ENCODE measurements at regions not wholly inside any gene's neighbourhood (a gene's known extent, or its start where the extent isn't known, plus 50 kb on each side); places are given as distances from the start of the nearest gene placed in this dataset.

- TF ChIP-seq CTCF (IDR thresholded peaks at IDR 0.05 in 2 of 3, conservative IDR thresholded peaks at IDR 0.05 in 1 of 3; ENCODE audit: borderline replicate concordance in 1 of 3, insufficient read depth in 1 of 3, low read depth in 2 of 3, low read length in 2 of 3): no peak
- TF ChIP-seq SRF (IDR thresholded peaks at IDR 0.05; ENCODE audit: low read depth): no peak
- no peak for TF ChIP-seq POLR2AphosphoS5 (IDR thresholded peaks at IDR 0.05; ENCODE audit: low read depth, low read length)
- no peak for TF ChIP-seq JUND (IDR thresholded peaks at IDR 0.05)
- no peak for TF ChIP-seq EGR1 (IDR thresholded peaks at IDR 0.05; ENCODE audit: low read depth)
- TF ChIP-seq EZH2phosphoT487 (IDR thresholded peaks at IDR 0.05; ENCODE audit: borderline replicate concordance): no peak
- no peak for TF ChIP-seq EZH2 (IDR thresholded peaks at IDR 0.05)
- TF ChIP-seq FOSL1 (IDR thresholded peaks at IDR 0.05; ENCODE audit: low read depth): no peak
- TF ChIP-seq ZNF274 (IDR thresholded peaks at IDR 0.05; ENCODE audit: low read depth, low read length): no peak
- TF ChIP-seq ZFX (IDR thresholded peaks at IDR 0.05): no peak
- TF ChIP-seq MAX (IDR thresholded peaks at IDR 0.05): no peak
- TF ChIP-seq POLR2A (IDR thresholded peaks at IDR 0.05; ENCODE audit: borderline replicate concordance, extremely low read depth, insufficient read depth, insufficient read length): no peak
These were observed 562.3 kb upstream of the BTBD3 start (continued) for GRCh38 chr20:11355345-11355744.

- no peak overlapping the region for H3K27ac ChIP-seq (ENCODE audit: low read depth, low read length)
- no peak overlapping the region for H3K4me3 ChIP-seq (replicated peaks in 1 of 2; ENCODE audit: low read depth in 1 of 2, low read length in 2 of 2)
- H3K27me3 ChIP-seq (ENCODE audit: insufficient read depth, low read length): no peaks in the 10 kb centered on the region
- DNase-seq (ENCODE audit: low read depth, low spot score): no peak
- no peaks in the 10 kb centered on the region for H3K9me3 ChIP-seq (ENCODE audit: control insufficient read depth in 1 of 2, insufficient read depth in 1 of 2, low read depth in 1 of 2, low read length in 2 of 2)
- H3K79me2 ChIP-seq (ENCODE audit: insufficient read depth, low read length): no peaks in the 10 kb centered on the region
- TF ChIP-seq CEBPB (IDR thresholded peaks at IDR 0.05; ENCODE audit: low read depth): no peak
- POLR2A ChIA-PET: no interaction called here
- no peak overlapping the region for H3K9ac ChIP-seq (ENCODE audit: low read length)
- H3K36me3 ChIP-seq (ENCODE audit: control insufficient read depth in 1 of 2, insufficient read depth in 2 of 2, low read length in 2 of 2): no peaks in the 10 kb centered on the region
- ATAC-seq: no peak
- no peaks in the 10 kb centered on the region for H3K9me2 ChIP-seq (ENCODE audit: insufficient read depth)
- H2AFZ ChIP-seq (ENCODE audit: low read depth, low read length, poor library complexity, severe bottlenecking): no peak overlapping the region
- RAD21 ChIA-PET (ENCODE audit: low non-redundant PET in 1 of 2, low total read pairs in 2 of 2, uncharacterized antibody in 2 of 2, unreplicated experiment in 2 of 2): no interaction called here
- no peaks in the 10 kb centered on the region for H4K20me1 ChIP-seq (ENCODE audit: insufficient read depth)
- CTCF ChIA-PET: no interaction called here
- no TSS peak for BruUV-seq (replicated peaks)
- H3K4me1 ChIP-seq (ENCODE audit: control insufficient read depth in 1 of 2, insufficient read depth in 2 of 2, low read length in 2 of 2): no peaks in the 10 kb centered on the region
- intact Hi-C loops (cut with micrococcal nuclease): no loop called here
- no peak overlapping the region for H3K4me2 ChIP-seq (ENCODE audit: low read length)
These were observed 561.6 kb upstream of the BTBD3 start for GRCh38 chr20:11356061-11356460.
